A673 (cell line): ENCODE measurements at regions not wholly inside any gene's neighbourhood (a gene's known extent, or its start where the extent isn't known, plus 50 kb on each side); places are given as distances from the start of the nearest gene placed in this dataset.
"Not testable (repeated sequence)": the region's sequence is repeated elsewhere in the genome, so short reads cannot be mapped to it uniquely, and the experiment has no call there.

ENCODE experiments used
- BruUV-seq: library from RNA; stranded (reverse); fragments of 400-500 nt; replicated peaks from 2 replicates; lab custom pipeline; 2021; lab: Mats Ljungman, UMichigan
- CTCF ChIA-PET: fragments of 300-600 bp; sonication (Branson Sonifier 250); formaldehyde crosslinking; loops from one replicate; lab custom pipeline; 2022; ENCODE audit warnings: antibody characterized with exemption; lab: Charles Lee
- POLR2A ChIA-PET: fragments of 300-600 bp; sonication (Branson Sonifier 250); formaldehyde crosslinking; loops from one replicate; lab custom pipeline; 2022; ENCODE audit warnings: antibody characterized with exemption; ENCODE audit not compliant: low non-redundant PET; lab: Charles Lee
- DNase-seq: peaks from one replicate; pipeline ENCODE4 v3.0.0-alpha.2; 2015; ENCODE audit warnings: low spot score
- H3K27ac ChIP-seq: fragments of 200-600 bp; sonication (generic); 2 replicates; pipeline ENCODE4 v1.5.1; 2016; ENCODE audit warnings: mixed run types, low read depth, mild to moderate bottlenecking, mixed read lengths, antibody characterized with exemption, low read length; ENCODE audit not compliant: poor library complexity, severe bottlenecking
- H3K27me3 ChIP-seq: fragments of 200-600 bp; sonication (generic); replicated peaks from 2 replicates; pipeline ENCODE4 v1.6.1; 2017; ENCODE audit warnings: mixed run types, low read depth, mild to moderate bottlenecking, mixed read lengths, antibody characterized with exemption, low read length; ENCODE audit not compliant: insufficient read depth, poor library complexity
- H3K36me3 ChIP-seq: fragments of 200-600 bp; sonication (generic); 2 replicates; pipeline ENCODE4 v1.6.1; 2016; ENCODE audit warnings: mixed run types, mild to moderate bottlenecking, mixed read lengths, antibody characterized with exemption, low read length; ENCODE audit not compliant: insufficient read depth, poor library complexity, severe bottlenecking
- H3K4me1 ChIP-seq: fragments of 200-600 bp; sonication (generic); 2 replicates; pipeline ENCODE4 v1.6.1; 2017; ENCODE audit warnings: mixed run types, mild to moderate bottlenecking, mixed read lengths, antibody characterized with exemption, low read length; ENCODE audit not compliant: insufficient read depth, poor library complexity, severe bottlenecking
- H3K4me3 ChIP-seq: fragments of 200-600 bp; sonication (generic); 2 replicates; pipeline ENCODE4 v1.5.1; 2016; ENCODE audit warnings: low read depth, mixed run types, mild to moderate bottlenecking, mixed read lengths, low read length; ENCODE audit not compliant: poor library complexity, severe bottlenecking
- H3K9me3 ChIP-seq: fragments of 200-600 bp; sonication (generic); 2 replicates; pipeline ENCODE4 v1.6.1; 2016; ENCODE audit warnings: mixed run types, low read depth, mild to moderate bottlenecking, mixed read lengths, antibody characterized with exemption, low read length; ENCODE audit not compliant: poor library complexity, severe bottlenecking
- CTCF ChIP-seq: fragments of 300-800, 200-600 bp; sonication (generic); conservative IDR thresholded peaks from 2 replicates; pipeline ENCODE4 v1.5.1; 2017; ENCODE audit warnings: low read depth, mild to moderate bottlenecking, antibody characterized with exemption, low read length, moderate library complexity, mixed read lengths
- EZH2 ChIP-seq: fragments of 200-600 bp; sonication (generic); IDR thresholded peaks from 2 replicates; pipeline ENCODE4 v1.6.1; 2017; ENCODE audit warnings: borderline replicate concordance, low read depth, mild to moderate bottlenecking, mixed read lengths, antibody characterized with exemption, low read length; ENCODE audit not compliant: poor library complexity, severe bottlenecking
- intact Hi-C: fragments of 100-400 bp; cut with micrococcal nuclease; formaldehyde crosslinking; loops from one replicate; pipeline ENCODE4 v1.10.0; 2022; ENCODE audit not compliant: unreplicated experiment

- Histone ChIP-seq H3K4me1 (no peaks in the 10 kb centered on the region), H3K27ac (no peak overlapping the region)
- intact Hi-C loops: no loop called here
These were observed 192.2 kb downstream of the C9orf152 start for GRCh38 chr9:110015759-110016158.

GRCh38 chr9:110016340-110016739 lies 191.6 kb downstream of the C9orf152 start:
- Histone ChIP-seq H3K27me3 (no peaks in the 10 kb centered on the region), H3K27ac (no peak overlapping the region), H3K4me1 (no peaks in the 10 kb centered on the region), H3K36me3 (no peaks in the 10 kb centered on the region), H3K4me3 (no peak overlapping the region), H3K9me3 (no peaks in the 10 kb centered on the region)
- ChIA-PET POLR2A (no interaction called here), CTCF (no interaction called here)
- TF ChIP-seq EZH2: no peak
- TF ChIP-seq CTCF: no peak
- DNase-seq: no peak
- intact Hi-C loops: no loop called here
- BruUV-seq: no TSS peak

More at GRCh38 chr9:110015759-110016158, 192.2 kb downstream of the C9orf152 start:
- no peak for DNase-seq
- BruUV-seq: no TSS peak
- ChIA-PET POLR2A (no interaction called here), CTCF (no interaction called here)
- Histone ChIP-seq H3K36me3 (no peaks in the 10 kb centered on the region), H3K9me3 (no peaks in the 10 kb centered on the region), H3K4me3 (no peak overlapping the region), H3K27me3 (no peaks in the 10 kb centered on the region)
- TF ChIP-seq CTCF (no peak), EZH2 (no peak)

GRCh38 chr9:110020216-110020615 lies 187.7 kb downstream of the C9orf152 start:
- H3K27me3 ChIP-seq, H3K27ac ChIP-seq, intact Hi-C loops, BruUV-seq, H3K4me3 ChIP-seq, H3K36me3 ChIP-seq, H3K9me3 ChIP-seq, CTCF ChIA-PET, DNase-seq, H3K4me1 ChIP-seq: not testable (repeated sequence)
- POLR2A ChIA-PET: interaction anchor here (0.7 kb wide), 1 partner anchor 8 kb away, joined by 4 read pairs; no protein-coding TSS in a partner anchor

DNA sequence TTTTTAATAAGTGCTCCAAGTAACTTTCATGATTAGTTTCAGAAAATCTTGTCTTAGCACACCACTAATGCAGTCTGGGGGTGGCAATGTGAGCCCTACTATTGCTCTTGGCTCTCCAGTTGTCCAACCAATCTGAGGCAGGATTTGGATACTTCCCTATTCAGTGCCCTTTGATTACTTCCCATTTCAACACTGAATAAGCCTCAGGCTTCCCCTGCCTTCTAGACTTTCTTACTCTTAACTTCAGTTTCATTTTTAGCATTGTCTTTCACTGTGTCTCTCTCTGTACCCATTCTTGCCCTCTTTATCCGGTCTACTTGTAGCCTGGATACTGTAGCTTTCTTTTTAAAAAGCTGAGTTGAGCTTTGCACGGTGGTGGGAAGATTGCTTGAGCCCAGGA lies 186.1 kb downstream of the C9orf152 start:
- DNase-seq: no peak
- Histone ChIP-seq H3K27ac (no peak overlapping the region), H3K4me3 (no peak overlapping the region), H3K9me3 (no peaks in the 10 kb centered on the region), H3K4me1 (no peaks in the 10 kb centered on the region), H3K27me3 (no peaks in the 10 kb centered on the region), H3K36me3 (no peaks in the 10 kb centered on the region)
- BruUV-seq: no TSS peak
- no peak for TF ChIP-seq CTCF
- no peak for TF ChIP-seq EZH2
- POLR2A ChIA-PET: no interaction called here
- CTCF ChIA-PET: no interaction called here
- intact Hi-C loops: no loop called here

- H3K4me3 ChIP-seq, H3K36me3 ChIP-seq, POLR2A ChIA-PET, CTCF ChIA-PET, H3K27ac ChIP-seq, H3K9me3 ChIP-seq, intact Hi-C loops, H3K27me3 ChIP-seq, H3K4me1 ChIP-seq, DNase-seq, BruUV-seq: not testable (repeated sequence)
These were observed 184.7 kb downstream of the C9orf152 start for GRCh38 chr9:110023221-110023620.
